ENCODE measurements at regions not wholly inside any gene's neighbourhood (a gene's known extent, or its start where the extent isn't known, plus 50 kb on each side); places are given as distances from the start of the nearest gene placed in this dataset.

DNA sequence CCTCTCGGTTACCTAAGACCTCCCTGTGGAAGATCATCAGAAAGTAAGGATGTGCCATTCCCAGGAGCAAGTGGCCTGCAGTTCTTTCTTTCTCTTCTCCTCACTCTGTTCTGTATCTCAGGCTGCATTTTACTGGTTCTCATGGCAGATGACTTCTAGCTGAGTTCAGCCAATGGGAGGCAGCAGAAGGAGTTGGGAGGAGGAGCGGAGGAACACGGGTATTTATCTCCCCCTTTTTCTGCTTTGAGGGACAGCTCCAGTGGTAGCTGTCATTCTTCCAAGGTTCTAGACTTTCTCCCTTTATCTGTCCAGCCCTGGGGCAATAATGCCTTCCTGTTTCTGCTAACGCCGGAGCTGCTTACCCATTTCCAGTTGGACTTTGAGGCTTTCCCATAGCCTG lies 339.9 kb downstream of the NR2F2 start:
- no peak overlapping the region for H3K4me3 Mint-ChIP-seq
- H3K27ac Mint-ChIP-seq: no peak overlapping the region
- H3K27me3 Mint-ChIP-seq (ENCODE audit: low read depth in 3 of 3): peaks cover 0 to 3% (median 0%) of the 10 kb centered on the region in 3 donors
- peaks cover 0 to 4% (median under 1%) of the 10 kb centered on the region in 6 donors for H3K9me3 Mint-ChIP-seq
- DNase-seq: no peak
- H3K36me3 Mint-ChIP-seq: no peaks in the 10 kb centered on the region
- H3K4me1 Mint-ChIP-seq: no peaks in the 10 kb centered on the region

DNA sequence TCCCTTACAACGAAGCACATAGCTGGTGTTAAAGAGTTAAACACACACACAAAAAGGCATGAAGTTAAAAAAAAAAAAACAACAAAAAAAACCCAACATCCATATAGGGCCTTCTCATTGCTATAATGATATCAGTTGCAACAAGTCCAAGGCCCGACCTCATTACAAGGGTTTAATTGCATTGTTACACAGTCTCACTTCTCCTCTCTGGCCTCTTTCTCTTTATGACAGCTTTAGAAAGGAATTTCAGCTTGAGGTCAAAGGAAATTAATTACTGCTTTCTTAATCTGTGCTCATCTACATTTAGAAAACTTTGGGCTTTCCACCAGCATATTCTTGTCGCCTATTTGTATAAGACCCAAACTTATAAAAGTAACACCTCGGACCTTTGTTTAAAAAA lies 342.1 kb downstream of the NR2F2 start:
- H3K4me3 Mint-ChIP-seq: no peak overlapping the region
- H3K36me3 Mint-ChIP-seq: no peaks in the 10 kb centered on the region
- no peak overlapping the region for H3K27ac Mint-ChIP-seq
- H3K27me3 Mint-ChIP-seq (ENCODE audit: low read depth in 3 of 3): peaks cover 0 to 3% (median 2%) of the 10 kb centered on the region in 3 donors
- no peak for DNase-seq
- H3K9me3 Mint-ChIP-seq: peaks cover 0 to 2% (median 0%) of the 10 kb centered on the region in 6 donors
- no peaks in the 10 kb centered on the region for H3K4me1 Mint-ChIP-seq

DNA sequence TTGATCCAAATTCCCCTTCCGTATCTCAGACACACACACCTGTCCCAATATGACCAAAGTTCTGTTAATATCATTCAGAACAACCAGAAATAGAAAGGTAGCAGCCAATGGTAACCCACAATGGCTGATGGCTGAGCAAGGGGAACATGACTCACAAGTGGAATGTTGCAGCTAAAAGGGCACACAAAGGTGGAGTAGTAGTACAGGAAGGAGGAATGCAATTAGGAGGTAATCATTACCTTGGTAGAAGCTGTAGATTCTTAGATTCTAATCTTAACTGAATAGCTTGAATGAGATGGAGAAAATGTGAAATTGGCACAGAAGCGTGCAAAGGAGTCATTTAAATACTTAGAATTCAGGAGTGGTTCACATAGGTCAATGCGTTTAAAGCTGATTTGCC lies 347.9 kb downstream of the NR2F2 start:
- no peak for DNase-seq
- H3K4me3 Mint-ChIP-seq: no peak overlapping the region
- H3K36me3 Mint-ChIP-seq: no peaks in the 10 kb centered on the region
- peaks cover 0 to 5% (median 4%) of the 10 kb centered on the region in 3 donors for H3K27me3 Mint-ChIP-seq (ENCODE audit: low read depth in 3 of 3)
- no peak overlapping the region for H3K27ac Mint-ChIP-seq
- H3K9me3 Mint-ChIP-seq: peaks cover 0 to 2% (median 0%) of the 10 kb centered on the region in 6 donors
- no peaks in the 10 kb centered on the region for H3K4me1 Mint-ChIP-seq

DNA sequence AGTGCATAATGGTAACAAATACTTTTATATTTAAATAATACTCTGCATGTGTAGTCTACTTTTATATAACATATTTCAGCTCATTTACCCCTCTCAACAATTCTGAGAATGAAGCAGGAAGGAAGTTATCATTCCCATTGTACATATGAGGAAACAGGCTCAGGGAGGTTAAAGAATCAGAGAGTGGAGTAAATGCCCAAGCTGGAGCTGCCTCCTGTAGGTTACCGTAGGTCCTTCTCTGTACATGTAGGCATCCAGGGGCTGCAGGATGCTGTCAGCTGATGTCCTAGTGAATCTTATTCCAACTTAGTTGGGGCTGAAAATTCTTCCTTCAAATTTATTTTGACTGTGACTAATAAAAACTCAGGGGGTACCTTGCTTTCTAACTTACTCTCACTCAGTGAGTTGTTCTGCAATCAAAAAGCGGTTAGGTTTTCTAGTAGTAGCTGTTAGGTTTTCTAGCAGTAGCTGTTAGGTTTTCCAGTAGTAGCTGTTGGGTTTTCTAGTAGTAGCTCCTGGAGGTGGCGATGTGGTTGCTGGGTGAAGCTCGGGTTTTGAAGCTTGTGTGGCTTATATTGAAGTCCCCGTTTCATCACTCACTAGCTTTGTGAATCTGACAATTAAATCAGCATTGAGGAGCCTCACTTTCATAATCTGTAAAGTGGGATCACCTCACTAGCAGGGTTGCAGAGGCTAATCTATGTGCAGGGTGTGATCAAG lies 357.0 kb downstream of the NR2F2 start:
- no peak overlapping the region for H3K27ac Mint-ChIP-seq
- no peaks in the 10 kb centered on the region for H3K36me3 Mint-ChIP-seq
- DNase-seq: no peak
- peaks cover 0 to 1% (median 0%) of the 10 kb centered on the region in 6 donors for H3K9me3 Mint-ChIP-seq
- H3K4me3 Mint-ChIP-seq: no peak overlapping the region
- H3K27me3 Mint-ChIP-seq (ENCODE audit: low read depth in 3 of 3): peaks cover 0 to 4% (median 2%) of the 10 kb centered on the region in 3 donors
- no peaks in the 10 kb centered on the region for H3K4me1 Mint-ChIP-seq

DNA sequence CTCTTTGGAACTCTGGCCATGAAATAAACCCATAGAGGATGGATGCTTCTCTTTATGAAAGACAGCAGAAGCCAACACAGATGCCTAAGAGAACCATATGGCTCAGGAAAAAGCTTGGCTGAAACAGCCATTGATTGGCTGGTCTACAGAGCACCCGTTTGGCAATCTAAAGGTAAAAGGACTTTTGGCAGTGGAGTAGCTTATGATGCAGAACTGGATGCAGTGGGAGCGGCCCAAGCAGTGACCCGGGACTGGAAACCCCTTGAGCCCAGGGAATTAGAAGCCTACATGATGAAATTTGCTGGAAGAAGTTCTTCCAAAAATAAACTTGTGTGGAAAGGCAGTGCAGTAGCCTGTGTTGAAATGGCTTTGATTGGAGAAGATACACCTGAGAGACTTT lies 360.2 kb downstream of the NR2F2 start:
- Mint-ChIP-seq H3K27ac (no peak overlapping the region), H3K4me3 (no peak overlapping the region), H3K9me3 (peaks cover 0 to 1% (median 0%) of the 10 kb centered on the region in 6 donors), H3K4me1 (no peaks in the 10 kb centered on the region), H3K27me3 (ENCODE audit: low read depth in 3 of 3) (peaks cover 0 to 2% (median 2%) of the 10 kb centered on the region in 3 donors), H3K36me3 (no peaks in the 10 kb centered on the region)
- no peak for DNase-seq

DNA sequence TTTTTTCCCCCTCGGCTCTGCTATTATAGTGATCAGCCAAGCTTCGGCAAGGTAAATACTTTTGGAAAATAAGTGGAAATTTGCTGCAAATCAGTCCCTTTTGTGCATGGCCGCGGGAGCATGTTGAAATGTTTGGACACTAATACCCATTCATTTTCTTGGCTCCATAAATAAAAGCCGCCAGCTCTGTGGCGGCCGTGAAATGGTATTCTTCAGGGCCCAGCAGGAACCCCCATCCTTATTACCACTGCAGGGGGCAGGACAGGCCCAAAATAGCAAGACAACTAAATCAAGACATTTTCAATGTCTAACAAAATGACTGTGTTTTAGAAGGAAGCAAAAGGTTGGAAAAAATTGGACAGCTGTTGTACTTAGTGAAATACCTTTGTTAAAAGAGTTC lies 362.3 kb downstream of the NR2F2 start:
- no peak for DNase-seq
- peaks cover 0 to 1% (median 0%) of the 10 kb centered on the region in 6 donors for H3K9me3 Mint-ChIP-seq
- H3K27me3 Mint-ChIP-seq (ENCODE audit: low read depth in 3 of 3): peaks cover 0 to 4% (median 0%) of the 10 kb centered on the region in 3 donors
- no peak overlapping the region for H3K4me3 Mint-ChIP-seq
- no peaks in the 10 kb centered on the region for H3K4me1 Mint-ChIP-seq
- no peak overlapping the region for H3K27ac Mint-ChIP-seq
- H3K36me3 Mint-ChIP-seq: no peaks in the 10 kb centered on the region

DNA sequence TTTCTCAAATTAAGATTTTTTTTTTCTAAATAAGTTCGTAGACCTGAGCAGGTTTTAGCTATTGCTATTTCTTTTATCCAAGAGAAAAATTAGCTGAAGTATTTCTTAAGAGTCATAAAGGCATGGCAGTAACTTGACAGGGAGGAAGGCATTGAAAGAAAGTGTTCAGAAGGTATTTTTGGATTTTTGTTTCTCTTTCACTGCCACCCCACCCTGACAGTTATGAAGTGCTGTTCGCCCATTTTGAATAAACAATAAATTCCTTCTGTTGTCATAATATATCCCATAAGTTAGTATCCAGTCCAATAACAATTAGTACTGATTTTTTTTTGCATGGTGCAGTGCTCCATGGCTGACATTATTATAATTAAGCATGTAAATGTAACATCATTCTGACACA lies 363.0 kb downstream of the NR2F2 start:
- Mint-ChIP-seq H3K4me3 (no peak overlapping the region), H3K36me3 (no peaks in the 10 kb centered on the region), H3K27ac (no peak overlapping the region), H3K4me1 (no peaks in the 10 kb centered on the region), H3K9me3 (peaks cover 0 to 1% (median 0%) of the 10 kb centered on the region in 6 donors), H3K27me3 (ENCODE audit: low read depth in 3 of 3) (peaks cover 0 to 4% (median 1%) of the 10 kb centered on the region in 3 donors)
- no peak for DNase-seq

DNA sequence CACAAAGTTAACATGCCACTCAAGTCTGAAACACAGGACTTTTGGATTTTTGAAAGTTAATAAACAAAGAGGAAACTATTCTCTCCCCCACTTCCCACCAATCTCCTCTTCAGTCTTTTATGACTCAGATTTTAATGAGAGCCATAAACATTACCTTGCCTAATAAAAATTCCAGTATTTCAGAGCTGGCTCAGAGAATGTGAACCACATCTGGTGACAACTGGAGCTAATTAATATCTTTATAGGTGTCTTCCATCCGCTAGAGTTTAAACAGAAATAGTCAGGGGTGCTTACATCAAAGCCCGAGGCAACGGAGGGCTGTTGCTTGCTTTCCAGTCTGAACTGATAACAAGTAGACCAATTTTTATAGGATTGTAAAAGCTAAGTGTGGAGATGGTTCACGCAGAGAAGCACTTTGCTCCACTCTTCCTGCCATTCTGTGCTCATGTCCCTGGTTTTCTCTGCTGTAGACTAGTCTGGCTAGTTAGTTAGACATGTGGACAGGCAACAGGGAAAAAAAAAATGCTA lies 363.6 kb downstream of the NR2F2 start:
- H3K4me3 Mint-ChIP-seq: no peak overlapping the region
- H3K9me3 Mint-ChIP-seq: peaks cover 0 to 2% (median 0%) of the 10 kb centered on the region in 6 donors
- no peak overlapping the region for H3K27ac Mint-ChIP-seq
- no peak for DNase-seq
- no peaks in the 10 kb centered on the region for H3K4me1 Mint-ChIP-seq
- H3K36me3 Mint-ChIP-seq: no peaks in the 10 kb centered on the region
- peaks cover 0 to 4% (median 1%) of the 10 kb centered on the region in 3 donors for H3K27me3 Mint-ChIP-seq (ENCODE audit: low read depth in 3 of 3)

DNA sequence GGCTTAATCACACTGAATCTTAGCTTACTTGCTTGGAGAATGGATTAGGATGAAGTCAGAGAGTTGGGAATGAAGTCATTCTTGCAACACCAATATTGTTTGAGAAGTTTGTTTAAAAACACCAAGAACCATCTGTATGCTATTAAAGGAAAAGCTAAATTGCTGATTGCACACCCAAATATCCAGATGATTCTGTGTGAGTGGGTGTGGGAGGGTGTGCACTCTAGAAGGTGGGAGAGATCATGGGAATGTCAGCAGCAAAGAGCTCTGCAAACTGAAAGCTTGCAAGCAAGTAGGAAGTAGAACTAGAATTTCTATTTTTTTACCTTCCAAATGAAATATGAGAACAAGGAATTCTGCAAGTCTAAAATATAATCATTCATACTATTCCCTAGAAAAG lies 364.9 kb downstream of the NR2F2 start:
- Mint-ChIP-seq H3K27ac (no peak overlapping the region), H3K27me3 (ENCODE audit: low read depth in 3 of 3) (peaks cover 0 to 2% (median 1%) of the 10 kb centered on the region in 3 donors), H3K4me1 (no peaks in the 10 kb centered on the region), H3K36me3 (no peaks in the 10 kb centered on the region), H3K4me3 (no peak overlapping the region), H3K9me3 (peaks cover 0 to 2% (median 0%) of the 10 kb centered on the region in 6 donors)
- no peak for DNase-seq

DNA sequence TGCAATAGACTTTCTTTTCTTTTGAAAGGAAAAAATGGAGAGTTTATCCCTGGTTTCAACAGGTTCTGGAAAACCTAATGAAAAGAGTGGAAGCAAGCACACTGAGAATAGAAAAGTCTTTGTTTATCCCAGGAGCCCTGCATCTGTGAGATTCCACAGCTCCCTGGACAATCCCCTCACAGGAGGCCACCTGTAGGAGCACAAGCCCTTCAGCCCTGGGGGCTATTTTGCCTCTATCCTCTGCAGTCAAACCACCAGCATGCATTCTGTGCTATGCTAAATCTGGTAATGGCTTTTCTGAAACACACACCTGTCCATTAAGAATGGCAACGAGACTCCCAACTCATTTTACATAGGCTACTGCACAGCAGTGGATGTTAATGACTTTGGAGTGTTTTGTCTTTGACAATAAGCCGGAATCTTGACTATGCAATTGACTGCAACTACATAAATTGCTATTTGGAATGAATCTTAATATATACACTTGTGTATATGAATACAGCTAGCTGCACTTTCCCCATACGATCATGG lies 369.4 kb downstream of the NR2F2 start:
- H3K27ac Mint-ChIP-seq: no peak overlapping the region
- peaks cover 0 to 3% (median 0%) of the 10 kb centered on the region in 6 donors for H3K9me3 Mint-ChIP-seq
- H3K4me1 Mint-ChIP-seq: no peaks in the 10 kb centered on the region
- peaks cover 2 to 10% (median 3%) of the 10 kb centered on the region in 3 donors for H3K27me3 Mint-ChIP-seq (ENCODE audit: low read depth in 3 of 3)
- H3K4me3 Mint-ChIP-seq: no peak overlapping the region
- DNase-seq: no peak
- no peaks in the 10 kb centered on the region for H3K36me3 Mint-ChIP-seq

DNA sequence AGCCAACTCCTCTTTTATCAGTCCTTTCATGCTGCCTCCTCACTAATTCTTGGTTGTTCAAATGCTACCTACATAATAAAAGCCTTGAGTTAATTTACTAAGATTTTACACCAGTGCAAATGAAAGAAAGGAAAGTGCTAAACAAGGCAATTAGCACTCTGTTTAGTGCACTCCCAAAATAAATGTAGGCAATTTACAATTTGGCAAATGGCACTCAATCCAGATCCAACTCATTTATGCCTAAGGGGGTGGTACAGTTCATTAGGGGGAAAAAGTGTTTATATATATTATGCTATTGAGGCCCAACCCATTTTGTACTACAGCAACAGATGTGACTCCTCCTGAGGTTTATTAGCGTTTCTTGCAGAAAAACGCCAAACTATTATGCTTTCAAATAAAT lies 370.1 kb downstream of the NR2F2 start:
- H3K4me3 Mint-ChIP-seq: no peak overlapping the region
- H3K27ac Mint-ChIP-seq: no peak overlapping the region
- H3K36me3 Mint-ChIP-seq: no peaks in the 10 kb centered on the region
- peaks cover 2 to 10% (median 3%) of the 10 kb centered on the region in 3 donors for H3K27me3 Mint-ChIP-seq (ENCODE audit: low read depth in 3 of 3)
- H3K9me3 Mint-ChIP-seq: peaks cover 0 to 3% (median 0%) of the 10 kb centered on the region in 6 donors
- no peaks in the 10 kb centered on the region for H3K4me1 Mint-ChIP-seq
- no peak for DNase-seq

DNA sequence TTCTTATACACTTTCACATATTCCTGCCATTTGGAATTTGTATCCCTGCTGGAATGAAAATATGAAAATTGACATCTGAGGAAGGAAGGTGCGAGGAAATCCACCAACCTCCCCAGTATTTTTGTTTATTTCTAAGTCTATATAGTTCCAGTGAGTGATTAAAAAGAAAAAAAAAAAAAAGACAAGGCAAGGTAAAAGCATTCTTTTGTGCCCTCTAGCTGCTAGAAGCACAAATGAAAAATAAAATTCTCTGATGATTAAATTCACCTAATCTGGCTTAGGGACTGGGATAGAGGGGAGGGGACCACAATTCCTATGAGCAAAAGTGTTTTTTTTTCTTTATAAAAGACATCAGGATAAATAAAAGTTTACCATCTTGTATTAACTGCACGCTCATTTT lies 370.9 kb downstream of the NR2F2 start:
- no peak overlapping the region for H3K4me3 Mint-ChIP-seq
- H3K27me3 Mint-ChIP-seq (ENCODE audit: low read depth in 3 of 3): peaks cover 2 to 10% (median 3%) of the 10 kb centered on the region in 3 donors
- no peaks in the 10 kb centered on the region for H3K36me3 Mint-ChIP-seq
- no peak overlapping the region for H3K27ac Mint-ChIP-seq
- H3K4me1 Mint-ChIP-seq: no peaks in the 10 kb centered on the region
- DNase-seq: no peak
- H3K9me3 Mint-ChIP-seq: peaks cover 0 to 3% (median under 1%) of the 10 kb centered on the region in 6 donors

DNA sequence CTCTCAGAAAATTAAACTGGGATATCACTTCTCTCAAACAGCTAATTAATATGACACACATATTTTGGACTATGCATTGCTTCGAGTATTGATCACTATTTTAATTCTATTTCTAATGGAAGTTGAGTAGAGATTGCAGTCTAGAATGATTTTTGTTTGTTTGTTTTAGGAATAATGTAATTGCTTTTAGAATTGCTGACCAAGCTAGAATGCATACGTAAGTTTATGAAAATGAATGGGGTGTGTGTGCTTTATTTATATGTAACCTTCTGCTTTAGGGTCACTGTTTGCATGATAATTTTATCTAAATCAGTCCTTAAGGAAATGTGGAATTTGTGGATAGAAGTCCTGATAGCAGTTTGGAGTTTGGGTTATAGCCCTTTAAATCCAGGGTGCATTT lies 371.4 kb downstream of the NR2F2 start:
- no peaks in the 10 kb centered on the region for H3K4me1 Mint-ChIP-seq
- peaks cover 2 to 10% (median 3%) of the 10 kb centered on the region in 3 donors for H3K27me3 Mint-ChIP-seq (ENCODE audit: low read depth in 3 of 3)
- peaks cover 0 to 3% (median under 1%) of the 10 kb centered on the region in 6 donors for H3K9me3 Mint-ChIP-seq
- DNase-seq: no peak
- no peak overlapping the region for H3K4me3 Mint-ChIP-seq
- no peak overlapping the region for H3K27ac Mint-ChIP-seq
- H3K36me3 Mint-ChIP-seq: no peaks in the 10 kb centered on the region

DNA sequence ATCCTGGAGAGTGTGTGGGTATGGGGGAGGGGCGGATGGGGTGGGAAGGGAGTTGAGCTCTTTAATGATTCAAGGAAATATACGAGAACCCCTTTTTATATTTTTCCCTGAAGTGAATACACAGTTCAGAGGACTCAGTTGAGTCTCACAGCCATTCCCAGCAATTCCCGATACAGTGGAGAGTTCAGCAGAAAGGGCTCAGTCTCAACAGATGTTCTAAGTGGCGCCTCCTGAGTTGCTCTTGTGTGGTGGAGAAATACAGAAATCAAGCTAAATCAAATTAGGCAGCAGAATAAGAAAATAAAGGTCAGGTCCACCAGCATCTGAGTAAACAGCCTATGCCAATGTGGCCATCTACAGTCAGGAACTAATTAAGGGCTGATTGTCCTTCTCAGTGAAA lies 372.1 kb downstream of the NR2F2 start:
- Mint-ChIP-seq H3K27ac (no peak overlapping the region), H3K36me3 (no peaks in the 10 kb centered on the region), H3K4me1 (no peaks in the 10 kb centered on the region), H3K9me3 (peaks cover 0 to 3% (median under 1%) of the 10 kb centered on the region in 6 donors), H3K4me3 (no peak overlapping the region), H3K27me3 (ENCODE audit: low read depth in 3 of 3) (peaks cover 0 to 10% (median 3%) of the 10 kb centered on the region in 3 donors)
- no peak for DNase-seq

All from immature natural killer cell (primary cell).